KMS-11 (cell line): ENCODE measurements at regions not wholly inside any gene's neighbourhood (a gene's known extent, or its start where the extent isn't known, plus 50 kb on each side); places are given as distances from the start of the nearest gene placed in this dataset.

Experiments used
- H2AFZ ChIP-seq: fragments of 200-600 bp; sonication (generic); 2 replicates; pipeline ENCODE4 v1.6.1; 2016; ENCODE audit warnings: antibody characterized with exemption, mixed run types, low read depth
- H3K27ac ChIP-seq: fragments of 200-600 bp; sonication (generic); 2 replicates; pipeline ENCODE4 v1.6.1; 2016; ENCODE audit warnings: mild to moderate bottlenecking, mixed run types
- H3K27me3 ChIP-seq: fragments of 200-600 bp; sonication (generic); 2 replicates; pipeline ENCODE4 v1.6.1; 2017; ENCODE audit warnings: mild to moderate bottlenecking, low read depth, mixed run types, moderate library complexity; ENCODE audit not compliant: insufficient read depth
- H3K36me3 ChIP-seq: fragments of 200-600 bp; sonication (generic); 2 replicates; pipeline ENCODE4 v1.6.1; 2017; ENCODE audit warnings: mild to moderate bottlenecking, mixed run types; ENCODE audit not compliant: insufficient read depth
- H3K4me1 ChIP-seq: fragments of 200-600 bp; sonication (generic); 2 replicates; pipeline ENCODE4 v1.6.1; 2016; ENCODE audit warnings: mild to moderate bottlenecking, low read depth, mixed run types; ENCODE audit not compliant: poor library complexity, severe bottlenecking
- H3K4me2 ChIP-seq: fragments of 200-600 bp; sonication (generic); 2 replicates; pipeline ENCODE4 v1.7.0; 2016; ENCODE audit warnings: mild to moderate bottlenecking, mixed run types
- H3K4me3 ChIP-seq: fragments of 200-600 bp; sonication (generic); IDR thresholded peaks from 2 replicates; pipeline ENCODE4 v1.6.1; 2017; ENCODE audit warnings: low read depth, low read length, mixed read lengths; ENCODE audit not compliant: insufficient read depth
- H3K79me2 ChIP-seq: fragments of 200-600 bp; sonication (generic); 2 replicates; pipeline ENCODE4 v1.6.1; 2016; ENCODE audit warnings: low read depth, mixed run types; ENCODE audit not compliant: insufficient read depth
- H3K9ac ChIP-seq: fragments of 200-600 bp; sonication (generic); 2 replicates; pipeline ENCODE4 v1.6.1; 2016; ENCODE audit warnings: mild to moderate bottlenecking, mixed run types
- H4K20me1 ChIP-seq: fragments of 200-600 bp; sonication (generic); 2 replicates; pipeline ENCODE4 v1.6.1; 2016; ENCODE audit warnings: mild to moderate bottlenecking, mixed run types; ENCODE audit not compliant: insufficient read depth
- TF ChIP-seq, protein P1 (sequence below): fragments of 200-600 bp; sonication (generic); conservative IDR thresholded peaks from 2 replicates; pipeline ENCODE4 v1.6.1; 2017; ENCODE audit warnings: low read depth, mild to moderate bottlenecking, antibody characterized with exemption, low read length, moderate library complexity, mixed read lengths

GRCh38 chr2:146894514-146894913 is 950.3 kb upstream of the ACVR2A start:
- TF ChIP-seq, protein P1, sequence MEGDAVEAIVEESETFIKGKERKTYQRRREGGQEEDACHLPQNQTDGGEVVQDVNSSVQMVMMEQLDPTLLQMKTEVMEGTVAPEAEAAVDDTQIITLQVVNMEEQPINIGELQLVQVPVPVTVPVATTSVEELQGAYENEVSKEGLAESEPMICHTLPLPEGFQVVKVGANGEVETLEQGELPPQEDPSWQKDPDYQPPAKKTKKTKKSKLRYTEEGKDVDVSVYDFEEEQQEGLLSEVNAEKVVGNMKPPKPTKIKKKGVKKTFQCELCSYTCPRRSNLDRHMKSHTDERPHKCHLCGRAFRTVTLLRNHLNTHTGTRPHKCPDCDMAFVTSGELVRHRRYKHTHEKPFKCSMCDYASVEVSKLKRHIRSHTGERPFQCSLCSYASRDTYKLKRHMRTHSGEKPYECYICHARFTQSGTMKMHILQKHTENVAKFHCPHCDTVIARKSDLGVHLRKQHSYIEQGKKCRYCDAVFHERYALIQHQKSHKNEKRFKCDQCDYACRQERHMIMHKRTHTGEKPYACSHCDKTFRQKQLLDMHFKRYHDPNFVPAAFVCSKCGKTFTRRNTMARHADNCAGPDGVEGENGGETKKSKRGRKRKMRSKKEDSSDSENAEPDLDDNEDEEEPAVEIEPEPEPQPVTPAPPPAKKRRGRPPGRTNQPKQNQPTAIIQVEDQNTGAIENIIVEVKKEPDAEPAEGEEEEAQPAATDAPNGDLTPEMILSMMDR = no peak

DNA sequence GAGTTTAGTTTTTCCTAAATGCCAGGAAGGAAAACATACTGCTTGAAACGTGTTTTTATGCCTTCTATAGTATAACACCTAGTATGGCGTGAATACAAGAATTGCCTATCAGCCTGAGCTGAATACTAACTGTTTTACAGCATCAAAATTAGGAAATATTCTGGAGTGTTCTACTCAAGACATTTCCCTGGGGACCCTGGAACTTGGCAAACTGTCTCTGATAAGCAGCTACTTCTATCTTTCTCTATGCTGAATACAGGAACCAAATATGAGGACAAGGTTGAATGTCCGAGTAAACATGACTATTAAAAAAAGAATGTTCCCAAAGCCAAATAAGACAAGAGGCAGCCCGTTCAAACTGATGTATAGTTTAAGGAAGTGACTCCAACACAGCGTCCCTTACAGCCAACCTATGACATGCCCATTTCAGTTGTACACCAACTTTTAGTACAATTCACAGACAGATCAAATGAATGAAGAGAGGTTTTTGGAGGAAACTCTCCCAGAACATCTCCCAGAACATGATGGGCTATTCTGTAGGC is 951.3 kb upstream of the ACVR2A start:
- Histone ChIP-seq H4K20me1 (no peaks in the 10 kb centered on the region), H3K9ac (no peak overlapping the region), H3K4me3 (no peak overlapping the region), H3K36me3 (no peaks in the 10 kb centered on the region), H3K4me2 (no peak overlapping the region), H3K27ac (no peak overlapping the region), H3K4me1 (no peaks in the 10 kb centered on the region), H3K27me3 (no peaks in the 10 kb centered on the region), H3K79me2 (no peaks in the 10 kb centered on the region), H2AFZ (no peak overlapping the region)
- TF ChIP-seq, protein P1 = no peak

More at GRCh38 chr2:146894514-146894913, 950.3 kb upstream of the ACVR2A start:
- H2AFZ ChIP-seq = no peak overlapping the region
- H3K4me2 ChIP-seq = no peak overlapping the region
- H4K20me1 ChIP-seq = no peaks in the 10 kb centered on the region
- no peaks in the 10 kb centered on the region for H3K27me3 ChIP-seq
- no peaks in the 10 kb centered on the region for H3K36me3 ChIP-seq
- H3K9ac ChIP-seq = no peak overlapping the region
- no peaks in the 10 kb centered on the region for H3K79me2 ChIP-seq
- no peak overlapping the region for H3K27ac ChIP-seq
- no peaks in the 10 kb centered on the region for H3K4me1 ChIP-seq
- no peak overlapping the region for H3K4me3 ChIP-seq

- no peaks in the 10 kb centered on the region for H3K4me1 ChIP-seq
- TF ChIP-seq, protein P1 = no peak
Measured at GRCh38 chr2:146890491-146890890, 954.3 kb upstream of the ACVR2A start.

DNA sequence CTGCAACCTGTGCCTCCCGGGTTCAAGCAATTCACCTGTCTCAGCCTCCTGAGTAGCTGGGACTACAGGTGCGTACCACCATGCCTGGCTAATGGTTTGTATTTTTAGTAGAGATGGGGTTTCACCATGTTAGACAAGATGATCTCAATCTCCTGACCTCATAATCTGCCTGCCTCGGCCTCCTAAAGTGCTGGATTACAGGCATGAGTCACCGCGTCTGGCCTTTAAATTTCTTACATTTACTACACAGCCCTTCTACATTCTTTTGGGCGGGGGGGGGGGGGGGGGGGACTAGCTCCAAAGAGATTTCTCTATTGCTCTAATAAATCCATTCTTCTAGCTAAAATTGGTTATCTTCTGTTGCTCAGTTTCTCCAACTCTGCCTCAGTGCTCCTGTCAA is 964.9 kb upstream of the ACVR2A start:
- TF ChIP-seq, protein P1 = no peak
- Histone ChIP-seq H3K27me3 (no peaks in the 10 kb centered on the region), H2AFZ (no peak overlapping the region), H3K9ac (no peak overlapping the region), H3K4me3 (no peak overlapping the region), H3K4me1 (no peaks in the 10 kb centered on the region), H3K27ac (no peak overlapping the region), H3K36me3 (no peaks in the 10 kb centered on the region), H3K79me2 (no peaks in the 10 kb centered on the region), H4K20me1 (no peaks in the 10 kb centered on the region), H3K4me2 (no peak overlapping the region)

More at GRCh38 chr2:146890491-146890890, 954.3 kb upstream of the ACVR2A start:
- no peak overlapping the region for H2AFZ ChIP-seq
- H3K27ac ChIP-seq = no peak overlapping the region
- H4K20me1 ChIP-seq = no peaks in the 10 kb centered on the region
- no peak overlapping the region for H3K4me3 ChIP-seq
- H3K79me2 ChIP-seq = no peaks in the 10 kb centered on the region
- H3K36me3 ChIP-seq = no peaks in the 10 kb centered on the region
- H3K4me2 ChIP-seq = no peak overlapping the region
- H3K9ac ChIP-seq = no peak overlapping the region
- no peaks in the 10 kb centered on the region for H3K27me3 ChIP-seq
